Kidney (tissue), 13 donors: ENCODE measurements at regions not wholly inside any gene's neighbourhood (a gene's known extent, or its start where the extent isn't known, plus 50 kb on each side); places are given as distances from the start of the nearest gene placed in this dataset.
A peak's percentile ranks its signal among the peaks of the same experiment; 100 is the strongest.

Experiments used
- DNase-seq, 5 donors: peaks; one replicate each; pipeline ENCODE4 v3.0.0-alpha.2; 2013 to 2020
- FAIRE-seq: peaks from 2 replicates; lab custom pipeline; 2012; peaks lifted over from hg19 to GRCh38; lab: Jason Lieb, UNC
- H3K27ac ChIP-seq, 2 donors: one replicate each; pipeline ENCODE4 v1.7.0; 2013; ENCODE audit warnings: low read depth in 2 of 2, low read length in 2 of 2, inconsistent platforms in 1 of 2
- H3K27me3 ChIP-seq: one replicate; pipeline ENCODE4 v1.7.1; 2013; ENCODE audit warnings: low read length, inconsistent platforms; ENCODE audit not compliant: control insufficient read depth, insufficient read depth
- H3K36me3 ChIP-seq, 3 donors: one replicate each; pipeline versions ENCODE4 v1.7.0 to v1.7.1; 2013; ENCODE audit warnings: low read length in 3 of 3, control low read depth in 1 of 3, inconsistent platforms in 1 of 3; ENCODE audit not compliant: insufficient read depth in 3 of 3, control insufficient read depth in 2 of 3
- H3K4me1 ChIP-seq, 3 donors: one replicate each; pipeline versions ENCODE4 v1.7.0 to v1.7.1; 2013; ENCODE audit warnings: low read length in 3 of 3, inconsistent platforms in 1 of 3, low read depth in 1 of 3; ENCODE audit not compliant: control insufficient read depth in 2 of 3, insufficient read depth in 2 of 3
- H3K4me3 ChIP-seq, 3 donors: one replicate each; pipeline versions ENCODE4 v1.7.0 to v1.8.1; 2013; ENCODE audit warnings: low read length in 3 of 3, control low read depth in 1 of 3, inconsistent platforms in 1 of 3
- H3K9ac ChIP-seq, 3 donors: one replicate each; pipeline versions ENCODE4 v1.7.0 to v1.7.1; 2013; ENCODE audit warnings: low read length in 3 of 3, control low read depth in 1 of 3, inconsistent platforms in 1 of 3
- H3K9me3 ChIP-seq, 3 donors: one replicate each; pipeline versions ENCODE4 v1.7.0 to v1.7.1; 2013; ENCODE audit warnings: low read length in 3 of 3, control low read depth in 1 of 3, inconsistent platforms in 1 of 3; ENCODE audit not compliant: control insufficient read depth in 2 of 3, insufficient read depth in 1 of 3
- intact Hi-C: fragments of 100-400 bp; cut with DNase I; formaldehyde crosslinking; loops from one replicate; pipeline ENCODE4 v1.11.1; 2022
- TF ChIP-seq, protein P1 (sequence below): IDR thresholded peaks from 3 replicates; pipeline ENCODE4 v1.5.1; 2012; ENCODE audit warnings: mild to moderate bottlenecking, moderate library complexity, borderline replicate concordance; ENCODE audit not compliant: insufficient read depth; ENCODE audit errors: extremely low read depth
- donor health status: control.
- donor health status: control.
- donor health status: control.
- donor health status: control.
- donor health status: control.
- donor health status: DM: yes; HTN: yes; CAD: no.
- donor health status: Normal renal cell carcinoma (clear cell type).

GRCh38 chr16:86063760-86064405, 164.9 kb downstream of the IRF8 start:
- peak in 1 of 5 donors; percentile 55 for DNase-seq
- Histone ChIP-seq H3K4me3 (no peak overlapping the region), H3K27ac (no peak overlapping the region), H3K9me3 (no peaks in the 10 kb centered on the region), H3K36me3 (no peaks in the 10 kb centered on the region), H3K4me1 (no peaks in the 10 kb centered on the region), H3K27me3 (no peaks in the 10 kb centered on the region), H3K9ac (no peak overlapping the region)
- FAIRE-seq: no peak
- TF ChIP-seq, protein P1, sequence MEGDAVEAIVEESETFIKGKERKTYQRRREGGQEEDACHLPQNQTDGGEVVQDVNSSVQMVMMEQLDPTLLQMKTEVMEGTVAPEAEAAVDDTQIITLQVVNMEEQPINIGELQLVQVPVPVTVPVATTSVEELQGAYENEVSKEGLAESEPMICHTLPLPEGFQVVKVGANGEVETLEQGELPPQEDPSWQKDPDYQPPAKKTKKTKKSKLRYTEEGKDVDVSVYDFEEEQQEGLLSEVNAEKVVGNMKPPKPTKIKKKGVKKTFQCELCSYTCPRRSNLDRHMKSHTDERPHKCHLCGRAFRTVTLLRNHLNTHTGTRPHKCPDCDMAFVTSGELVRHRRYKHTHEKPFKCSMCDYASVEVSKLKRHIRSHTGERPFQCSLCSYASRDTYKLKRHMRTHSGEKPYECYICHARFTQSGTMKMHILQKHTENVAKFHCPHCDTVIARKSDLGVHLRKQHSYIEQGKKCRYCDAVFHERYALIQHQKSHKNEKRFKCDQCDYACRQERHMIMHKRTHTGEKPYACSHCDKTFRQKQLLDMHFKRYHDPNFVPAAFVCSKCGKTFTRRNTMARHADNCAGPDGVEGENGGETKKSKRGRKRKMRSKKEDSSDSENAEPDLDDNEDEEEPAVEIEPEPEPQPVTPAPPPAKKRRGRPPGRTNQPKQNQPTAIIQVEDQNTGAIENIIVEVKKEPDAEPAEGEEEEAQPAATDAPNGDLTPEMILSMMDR: no peak
- intact Hi-C loops: no loop called here

GRCh38 chr16:86064431-86065250, 165.7 kb downstream of the IRF8 start:
- Histone ChIP-seq H3K27me3 (no peaks in the 10 kb centered on the region), H3K36me3 (no peaks in the 10 kb centered on the region), H3K4me1 (no peaks in the 10 kb centered on the region), H3K9ac (no peak overlapping the region), H3K9me3 (no peaks in the 10 kb centered on the region), H3K27ac (no peak overlapping the region), H3K4me3 (no peak overlapping the region)
- FAIRE-seq: no peak
- intact Hi-C loops: no loop called here
- TF ChIP-seq, protein P1: no peak
- peak in 1 of 5 donors; percentile 47 for DNase-seq

GRCh38 chr16:86065711-86066110, 166.7 kb downstream of the IRF8 start:
- Histone ChIP-seq H3K4me3 (no peak overlapping the region), H3K27ac (no peak overlapping the region), H3K9ac (no peak overlapping the region), H3K4me1 (no peaks in the 10 kb centered on the region), H3K27me3 (no peaks in the 10 kb centered on the region), H3K9me3 (no peaks in the 10 kb centered on the region), H3K36me3 (no peaks in the 10 kb centered on the region)
- TF ChIP-seq, protein P1: no peak
- intact Hi-C loops: no loop called here
- FAIRE-seq (no peak), DNase-seq (peak in 1 of 5 donors; percentile 28)
